HepG2 (cell line): ENCODE measurements at regions not wholly inside any gene's neighbourhood (a gene's known extent, or its start where the extent isn't known, plus 50 kb on each side); places are given as distances from the start of the nearest gene placed in this dataset.

Source experiments
- ZNF263 ChIP-seq: sonication (generic); formaldehyde crosslinking; IDR thresholded peaks from 2 replicates; pipeline ENCODE4 v1.4.0; 2020; ENCODE audit warnings: missing genetic modification reagents

GRCh38 chr15:72833561-72833960 lies 50.0 kb upstream of the ADPGK start (continued):
- no peak for TF ChIP-seq ZNF263 (CRISPR knock-in tag)
